ENCODE measurements at regions not wholly inside any gene's neighbourhood (a gene's known extent, or its start where the extent isn't known, plus 50 kb on each side); places are given as distances from the start of the nearest gene placed in this dataset.
"Not testable (repeated sequence)": the region's sequence is repeated elsewhere in the genome, so short reads cannot be mapped to it uniquely, and the experiment has no call there.

DNA sequence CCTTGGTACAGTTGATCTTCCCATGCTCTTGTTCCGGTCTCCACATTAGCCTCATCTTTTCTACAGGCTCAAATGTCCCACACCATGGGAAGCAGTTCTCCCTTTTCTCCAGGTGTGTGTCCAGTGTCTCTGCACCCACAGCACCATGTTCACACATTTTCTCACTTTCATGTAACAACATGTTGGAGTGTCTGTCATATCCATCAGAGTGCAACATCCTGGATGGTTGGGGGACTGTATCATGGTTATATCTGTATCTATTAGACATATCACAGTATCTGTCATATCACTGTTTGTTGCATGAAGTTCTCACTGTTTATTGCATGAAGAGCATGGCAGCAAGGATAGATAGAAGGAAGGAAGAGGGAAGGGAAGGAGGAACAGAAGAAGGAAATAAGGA is 635.6 kb downstream of the EPM2A start:
- no peak for DNase-seq
- Histone ChIP-seq H3K4me3 (ENCODE audit: low read length) (no peak overlapping the region), H3K27me3 (replicated peaks; ENCODE audit: insufficient read depth, low read length) (no peaks in the 10 kb centered on the region), H3K4me1 (ENCODE audit: low read length) (no peaks in the 10 kb centered on the region), H3K9me3 (replicated peaks; ENCODE audit: insufficient read depth, low read length) (no peaks in the 10 kb centered on the region), H2AFZ (ENCODE audit: low read length) (no peak overlapping the region), H3K36me3 (replicated peaks; ENCODE audit: insufficient read depth, low read length) (no peaks in the 10 kb centered on the region), H3K9me2 (replicated peaks; ENCODE audit: insufficient read depth, low read length) (no peaks in the 10 kb centered on the region), H3K9ac (ENCODE audit: low read length) (no peak overlapping the region), H3K4me2 (ENCODE audit: low read depth, low read length) (no peak overlapping the region), H4K20me1 (ENCODE audit: insufficient read depth, low read length) (no peaks in the 10 kb centered on the region), H3K79me2 (ENCODE audit: low read length) (no peaks in the 10 kb centered on the region), H3K27ac (ENCODE audit: low read length) (no peak overlapping the region), H3F3A (ENCODE audit: insufficient read depth, low read length) (no peaks in the 10 kb centered on the region)
- TF ChIP-seq EZH2phosphoT487 (IDR thresholded peaks at IDR 0.05; ENCODE audit: low read length) (no peak), EZH2 (optimal IDR thresholded peaks at IDR 0.05; ENCODE audit: low read depth, low read length) (no peak)
- TF ChIP-seq, protein P1, sequence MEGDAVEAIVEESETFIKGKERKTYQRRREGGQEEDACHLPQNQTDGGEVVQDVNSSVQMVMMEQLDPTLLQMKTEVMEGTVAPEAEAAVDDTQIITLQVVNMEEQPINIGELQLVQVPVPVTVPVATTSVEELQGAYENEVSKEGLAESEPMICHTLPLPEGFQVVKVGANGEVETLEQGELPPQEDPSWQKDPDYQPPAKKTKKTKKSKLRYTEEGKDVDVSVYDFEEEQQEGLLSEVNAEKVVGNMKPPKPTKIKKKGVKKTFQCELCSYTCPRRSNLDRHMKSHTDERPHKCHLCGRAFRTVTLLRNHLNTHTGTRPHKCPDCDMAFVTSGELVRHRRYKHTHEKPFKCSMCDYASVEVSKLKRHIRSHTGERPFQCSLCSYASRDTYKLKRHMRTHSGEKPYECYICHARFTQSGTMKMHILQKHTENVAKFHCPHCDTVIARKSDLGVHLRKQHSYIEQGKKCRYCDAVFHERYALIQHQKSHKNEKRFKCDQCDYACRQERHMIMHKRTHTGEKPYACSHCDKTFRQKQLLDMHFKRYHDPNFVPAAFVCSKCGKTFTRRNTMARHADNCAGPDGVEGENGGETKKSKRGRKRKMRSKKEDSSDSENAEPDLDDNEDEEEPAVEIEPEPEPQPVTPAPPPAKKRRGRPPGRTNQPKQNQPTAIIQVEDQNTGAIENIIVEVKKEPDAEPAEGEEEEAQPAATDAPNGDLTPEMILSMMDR (IDR thresholded peaks at IDR 0.05; ENCODE audit: low read length): no peak

DNA sequence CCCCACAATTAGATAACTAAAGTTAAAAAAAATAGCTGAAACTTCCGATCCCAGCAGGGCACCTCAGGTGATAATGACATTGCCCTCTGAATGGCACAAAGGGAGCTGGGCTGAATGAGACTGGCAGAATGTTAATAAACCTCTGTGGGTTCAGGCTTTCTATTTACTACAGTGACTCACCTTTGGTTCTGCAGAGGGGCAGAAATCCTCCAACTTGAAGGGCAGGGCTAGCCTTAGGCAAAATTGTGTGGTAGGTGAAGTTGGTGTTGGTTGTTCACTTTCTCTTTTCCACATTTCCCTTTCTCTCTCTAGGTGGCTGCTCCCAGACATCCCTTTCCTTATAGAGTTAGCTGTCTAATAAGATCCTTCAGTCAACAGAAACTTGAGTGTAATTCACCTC is 625.2 kb downstream of the EPM2A start:
- Histone ChIP-seq H3K79me2 (ENCODE audit: low read length) (no peaks in the 10 kb centered on the region), H2AFZ (ENCODE audit: low read length) (no peak overlapping the region), H3F3A (ENCODE audit: insufficient read depth, low read length) (no peaks in the 10 kb centered on the region), H3K9ac (ENCODE audit: low read length) (no peak overlapping the region), H3K27me3 (replicated peaks; ENCODE audit: insufficient read depth, low read length) (no peaks in the 10 kb centered on the region), H3K9me3 (replicated peaks; ENCODE audit: insufficient read depth, low read length) (no peaks in the 10 kb centered on the region), H4K20me1 (ENCODE audit: insufficient read depth, low read length) (no peaks in the 10 kb centered on the region), H3K4me3 (ENCODE audit: low read length) (no peak overlapping the region), H3K36me3 (replicated peaks; ENCODE audit: insufficient read depth, low read length) (no peaks in the 10 kb centered on the region), H3K27ac (ENCODE audit: low read length) (no peak overlapping the region), H3K9me2 (replicated peaks; ENCODE audit: insufficient read depth, low read length) (no peaks in the 10 kb centered on the region), H3K4me2 (ENCODE audit: low read depth, low read length) (no peak overlapping the region), H3K4me1 (ENCODE audit: low read length) (no peaks in the 10 kb centered on the region)
- no peak for TF ChIP-seq EZH2 (optimal IDR thresholded peaks at IDR 0.05; ENCODE audit: low read depth, low read length)
- TF ChIP-seq EZH2phosphoT487 (IDR thresholded peaks at IDR 0.05; ENCODE audit: low read length): no peak
- TF ChIP-seq, protein P1 (IDR thresholded peaks at IDR 0.05; ENCODE audit: low read length): no peak
- no peak for DNase-seq

DNA sequence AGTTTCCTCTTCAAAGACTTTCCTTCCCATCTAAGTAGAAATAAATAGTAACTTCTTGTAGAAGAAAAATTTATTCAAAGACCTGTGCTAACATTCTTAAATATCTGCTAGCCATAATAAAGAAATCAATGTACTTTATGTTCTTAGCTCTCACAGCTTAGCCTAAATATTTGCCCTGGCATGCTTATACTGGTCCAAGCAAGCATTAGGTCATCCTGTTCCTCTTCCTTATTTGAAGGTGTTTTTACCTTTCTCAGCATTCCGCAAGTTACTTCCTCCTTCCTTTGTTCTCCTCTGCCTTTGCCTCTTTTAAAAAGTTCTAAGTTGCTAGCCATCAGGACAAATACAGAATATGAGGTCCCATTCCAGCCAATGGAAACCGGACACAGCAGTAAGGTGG is 623.9 kb downstream of the EPM2A start:
- not testable (repeated sequence) for H2AFZ ChIP-seq (ENCODE audit: low read length); DNase-seq; H3K9ac ChIP-seq (ENCODE audit: low read length); H3K4me2 ChIP-seq (ENCODE audit: low read depth, low read length); H3K9me2 ChIP-seq (replicated peaks; ENCODE audit: insufficient read depth, low read length); H3F3A ChIP-seq (ENCODE audit: insufficient read depth, low read length); H3K79me2 ChIP-seq (ENCODE audit: low read length); H3K36me3 ChIP-seq (replicated peaks; ENCODE audit: insufficient read depth, low read length); H3K27ac ChIP-seq (ENCODE audit: low read length); H3K9me3 ChIP-seq (replicated peaks; ENCODE audit: insufficient read depth, low read length); H3K4me1 ChIP-seq (ENCODE audit: low read length); H3K27me3 ChIP-seq (replicated peaks; ENCODE audit: insufficient read depth, low read length); H4K20me1 ChIP-seq (ENCODE audit: insufficient read depth, low read length); H3K4me3 ChIP-seq (ENCODE audit: low read length)

DNA sequence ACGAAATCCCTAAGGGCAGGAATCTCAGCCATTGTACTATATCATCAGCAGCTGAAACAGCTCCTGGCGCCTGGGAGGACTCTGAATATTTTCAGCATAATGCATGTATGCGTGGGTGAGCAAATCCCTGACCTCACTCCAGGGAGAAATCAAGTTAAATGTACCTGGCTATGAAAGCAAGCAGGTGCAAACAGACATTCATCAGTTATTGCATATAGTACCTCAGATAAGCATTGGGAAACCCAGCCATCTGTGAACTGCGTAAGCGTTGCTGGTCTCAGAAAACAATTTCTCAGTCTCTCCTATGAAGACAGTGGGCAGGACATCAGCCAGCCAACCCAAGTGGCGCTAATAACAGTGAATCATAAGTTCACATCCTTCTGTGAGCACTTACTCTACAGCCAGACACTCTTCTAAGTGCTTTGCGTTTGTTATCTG is 622.6 kb downstream of the EPM2A start:
- no peaks in the 10 kb centered on the region for H3K79me2 ChIP-seq (ENCODE audit: low read length)
- H3K27me3 ChIP-seq (replicated peaks; ENCODE audit: insufficient read depth, low read length): no peaks in the 10 kb centered on the region
- H3K4me2 ChIP-seq (ENCODE audit: low read depth, low read length): no peak overlapping the region
- no peak for TF ChIP-seq EZH2 (optimal IDR thresholded peaks at IDR 0.05; ENCODE audit: low read depth, low read length)
- TF ChIP-seq EZH2phosphoT487 (IDR thresholded peaks at IDR 0.05; ENCODE audit: low read length): no peak
- TF ChIP-seq, protein P1 (IDR thresholded peaks at IDR 0.05; ENCODE audit: low read length): no peak
- no peak overlapping the region for H3K27ac ChIP-seq (ENCODE audit: low read length)
- no peak overlapping the region for H3K9ac ChIP-seq (ENCODE audit: low read length)
- H3K36me3 ChIP-seq (replicated peaks; ENCODE audit: insufficient read depth, low read length): no peaks in the 10 kb centered on the region
- H3K9me3 ChIP-seq (replicated peaks; ENCODE audit: insufficient read depth, low read length): no peaks in the 10 kb centered on the region
- H4K20me1 ChIP-seq (ENCODE audit: insufficient read depth, low read length): no peaks in the 10 kb centered on the region
- H3K4me3 ChIP-seq (ENCODE audit: low read length): no peak overlapping the region
- DNase-seq: no peak
- no peaks in the 10 kb centered on the region for H3K4me1 ChIP-seq (ENCODE audit: low read length)
- no peaks in the 10 kb centered on the region for H3K9me2 ChIP-seq (replicated peaks; ENCODE audit: insufficient read depth, low read length)
- H3F3A ChIP-seq (ENCODE audit: insufficient read depth, low read length): no peaks in the 10 kb centered on the region
- no peak overlapping the region for H2AFZ ChIP-seq (ENCODE audit: low read length)
